ENCODE measurements at regions not wholly inside any gene's neighbourhood (a gene's known extent, or its start where the extent isn't known, plus 50 kb on each side); places are given as distances from the start of the nearest gene placed in this dataset.

DNA sequence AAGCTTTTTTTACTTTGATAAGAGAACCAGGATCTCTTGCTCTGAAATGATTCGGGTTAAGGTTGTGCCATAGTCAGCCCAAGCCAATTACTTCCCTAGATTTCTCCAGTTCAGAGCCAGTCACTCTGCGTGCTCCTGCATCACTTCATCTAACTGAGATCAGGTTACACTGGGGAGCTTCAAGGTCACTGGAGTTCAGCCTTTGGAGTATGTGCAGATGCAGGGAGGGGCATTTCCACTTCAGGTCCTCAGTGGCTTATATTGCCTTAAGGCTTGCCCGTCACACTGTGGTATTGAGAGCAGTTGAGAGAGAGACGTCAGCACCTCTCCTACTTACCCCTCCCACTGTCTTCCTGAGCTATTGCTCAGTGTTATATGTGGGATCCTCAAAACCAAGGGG is 317.8 kb downstream of the EPHA4 start:
- TF ChIP-seq, protein P1, sequence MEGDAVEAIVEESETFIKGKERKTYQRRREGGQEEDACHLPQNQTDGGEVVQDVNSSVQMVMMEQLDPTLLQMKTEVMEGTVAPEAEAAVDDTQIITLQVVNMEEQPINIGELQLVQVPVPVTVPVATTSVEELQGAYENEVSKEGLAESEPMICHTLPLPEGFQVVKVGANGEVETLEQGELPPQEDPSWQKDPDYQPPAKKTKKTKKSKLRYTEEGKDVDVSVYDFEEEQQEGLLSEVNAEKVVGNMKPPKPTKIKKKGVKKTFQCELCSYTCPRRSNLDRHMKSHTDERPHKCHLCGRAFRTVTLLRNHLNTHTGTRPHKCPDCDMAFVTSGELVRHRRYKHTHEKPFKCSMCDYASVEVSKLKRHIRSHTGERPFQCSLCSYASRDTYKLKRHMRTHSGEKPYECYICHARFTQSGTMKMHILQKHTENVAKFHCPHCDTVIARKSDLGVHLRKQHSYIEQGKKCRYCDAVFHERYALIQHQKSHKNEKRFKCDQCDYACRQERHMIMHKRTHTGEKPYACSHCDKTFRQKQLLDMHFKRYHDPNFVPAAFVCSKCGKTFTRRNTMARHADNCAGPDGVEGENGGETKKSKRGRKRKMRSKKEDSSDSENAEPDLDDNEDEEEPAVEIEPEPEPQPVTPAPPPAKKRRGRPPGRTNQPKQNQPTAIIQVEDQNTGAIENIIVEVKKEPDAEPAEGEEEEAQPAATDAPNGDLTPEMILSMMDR (IDR thresholded peaks at IDR 0.05; ENCODE audit: borderline replicate concordance, insufficient read depth, low read depth, low read length) = no peak
- no peak overlapping the region for H3K4me3 ChIP-seq (ENCODE audit: low read depth, low read length)

DNA sequence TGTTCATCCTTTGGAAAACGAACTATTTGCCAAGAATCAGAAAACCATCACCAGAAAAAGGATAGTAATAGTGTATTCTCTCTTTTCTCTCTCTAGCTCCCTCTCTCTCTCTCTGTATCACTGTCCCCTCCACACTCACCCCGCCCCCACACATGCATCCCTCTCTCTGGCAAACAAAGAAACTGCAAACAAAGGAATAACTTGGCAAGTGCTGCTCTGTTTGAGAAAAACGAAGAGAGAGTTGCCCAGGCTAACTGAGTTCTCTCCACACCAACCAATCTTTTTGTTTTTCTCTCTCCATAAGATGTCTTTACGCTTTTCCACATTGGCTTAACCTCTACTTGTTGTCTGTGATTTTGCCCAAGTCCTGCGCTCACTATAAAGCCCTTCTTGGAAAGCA is 316.2 kb downstream of the EPHA4 start:
- TF ChIP-seq, protein P1 (IDR thresholded peaks at IDR 0.05; ENCODE audit: borderline replicate concordance, insufficient read depth, low read depth, low read length) = no peak
- H3K4me3 ChIP-seq (ENCODE audit: low read depth, low read length) = no peak overlapping the region

DNA sequence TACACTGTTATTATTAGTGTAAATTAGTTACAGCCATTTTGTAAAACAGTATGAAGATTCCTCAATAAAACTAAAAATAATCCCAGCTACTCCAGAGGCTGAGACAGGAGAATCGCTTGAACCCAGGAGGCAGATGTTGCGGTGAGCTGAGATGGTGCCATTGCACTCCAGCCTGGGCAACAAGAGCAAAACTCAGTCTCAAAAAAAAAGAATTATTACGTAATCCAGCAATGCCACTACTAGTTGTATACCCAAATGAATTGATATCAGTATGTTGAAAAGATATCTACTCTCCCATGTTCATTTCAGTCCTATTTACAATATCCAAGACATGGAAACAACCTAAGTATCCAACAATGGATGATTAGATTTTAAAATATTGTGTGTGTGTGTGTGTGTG is 313.6 kb downstream of the EPHA4 start:
- TF ChIP-seq, protein P1 (IDR thresholded peaks at IDR 0.05; ENCODE audit: borderline replicate concordance, insufficient read depth, low read depth, low read length) = no peak
- no peak overlapping the region for H3K4me3 ChIP-seq (ENCODE audit: low read depth, low read length)

DNA sequence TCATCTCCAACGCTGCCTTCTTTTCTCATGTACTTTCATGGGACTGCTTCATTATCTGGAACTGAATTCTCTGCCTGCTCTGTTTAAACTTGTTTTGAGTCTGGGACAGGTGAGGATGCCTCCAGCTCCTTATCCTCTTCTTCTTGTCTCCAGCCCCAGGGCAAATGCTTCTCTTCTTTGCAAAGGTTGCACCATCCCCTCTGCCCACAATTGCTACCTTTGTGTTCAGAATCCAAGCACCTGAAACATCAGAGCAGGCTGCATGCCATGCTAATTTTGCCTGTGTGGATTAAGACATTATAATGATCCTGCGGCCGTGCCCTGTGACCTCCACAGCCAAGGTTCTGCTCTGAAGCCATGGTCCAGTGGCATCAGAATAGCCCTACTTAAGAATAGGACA is 309.5 kb downstream of the EPHA4 start:
- TF ChIP-seq, protein P1 (IDR thresholded peaks at IDR 0.05; ENCODE audit: borderline replicate concordance, insufficient read depth, low read depth, low read length) = no peak
- no peak overlapping the region for H3K4me3 ChIP-seq (ENCODE audit: low read depth, low read length)

DNA sequence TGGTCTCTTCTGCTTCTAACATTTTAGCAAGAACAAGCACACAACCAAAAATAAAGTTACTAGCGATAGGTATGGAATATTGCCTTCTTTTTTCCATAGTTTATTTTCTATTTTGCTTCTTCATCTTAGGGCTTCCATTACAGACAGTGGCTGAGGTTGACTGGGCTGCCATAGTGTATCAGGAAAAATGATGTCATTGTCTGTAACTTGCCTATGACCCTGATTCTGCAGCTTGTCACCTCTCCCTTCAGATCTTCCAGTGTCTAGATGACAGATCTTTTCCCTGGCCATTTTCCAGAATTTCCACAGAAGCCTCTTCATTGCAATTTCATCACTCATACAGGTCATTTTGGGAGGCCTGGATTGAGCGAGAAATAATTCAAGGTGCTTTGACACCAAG is 308.5 kb downstream of the EPHA4 start:
- TF ChIP-seq, protein P1 (IDR thresholded peaks at IDR 0.05; ENCODE audit: borderline replicate concordance, insufficient read depth, low read depth, low read length) = no peak
- no peak overlapping the region for H3K4me3 ChIP-seq (ENCODE audit: low read depth, low read length)

DNA sequence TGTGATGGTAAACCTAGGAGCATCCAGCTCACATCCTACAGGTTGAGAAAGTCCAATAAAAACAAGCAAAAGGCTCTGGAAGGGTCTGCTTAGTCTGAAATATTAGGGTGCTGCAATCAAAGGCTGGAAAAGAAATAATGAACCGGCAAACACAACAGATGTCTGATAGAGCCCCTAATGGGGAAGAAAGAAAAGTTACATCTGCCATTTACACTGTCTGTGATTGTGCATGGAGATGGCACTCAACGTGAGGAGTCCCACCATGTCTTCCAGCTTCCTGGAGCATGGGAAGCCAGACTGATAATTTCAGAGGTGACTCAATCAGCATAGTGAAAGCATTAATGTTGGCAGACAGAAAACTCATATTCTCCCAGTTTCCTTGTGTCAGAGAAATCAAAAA is 307.8 kb downstream of the EPHA4 start:
- no peak overlapping the region for H3K4me3 ChIP-seq (ENCODE audit: low read depth, low read length)
- TF ChIP-seq, protein P1 (IDR thresholded peaks at IDR 0.05; ENCODE audit: borderline replicate concordance, insufficient read depth, low read depth, low read length) = no peak

DNA sequence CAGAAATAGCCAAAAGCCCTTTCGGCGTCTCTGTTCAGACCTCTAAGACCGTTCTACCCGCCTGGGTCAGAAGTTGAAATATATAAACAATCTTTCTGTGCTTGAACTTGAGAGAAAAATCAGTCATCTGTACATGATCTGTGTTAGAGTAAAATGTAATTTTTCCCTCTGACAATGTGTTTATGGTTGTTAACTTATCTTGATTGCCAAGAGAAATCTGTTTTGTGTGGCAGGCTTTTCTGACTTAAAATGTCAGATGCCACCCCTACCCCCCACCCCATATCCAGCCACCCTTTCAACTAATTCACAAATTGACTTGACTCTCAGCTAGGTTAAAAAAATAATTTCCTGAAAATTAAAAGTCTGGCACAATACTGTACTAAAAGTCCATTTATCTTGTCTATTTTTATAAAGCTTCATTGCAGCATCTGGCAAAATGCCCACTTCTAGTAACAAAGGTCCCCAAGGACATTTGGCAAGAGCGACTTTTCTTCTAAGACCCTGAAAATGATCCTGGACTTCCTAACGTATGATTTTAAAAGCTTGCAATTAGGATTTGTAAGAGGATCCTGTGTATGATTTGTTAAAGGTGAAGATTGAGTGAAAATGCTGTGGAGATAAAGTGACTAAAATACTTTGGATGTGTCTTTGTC is 304.2 kb downstream of the EPHA4 start:
- TF ChIP-seq, protein P1 (IDR thresholded peaks at IDR 0.05; ENCODE audit: borderline replicate concordance, insufficient read depth, low read depth, low read length) = no peak
- no peak overlapping the region for H3K4me3 ChIP-seq (ENCODE audit: low read depth, low read length)

Measured in GM12875 (cell line).